Erythroblast (primary cell): ENCODE measurements at regions not wholly inside any gene's neighbourhood (a gene's known extent, or its start where the extent isn't known, plus 50 kb on each side); places are given as distances from the start of the nearest gene placed in this dataset.
"Not testable (repeated sequence)": the region's sequence is repeated elsewhere in the genome, so short reads cannot be mapped to it uniquely, and the experiment has no call there.

ENCODE experiments used
- DNase-seq, 2 experiments: peaks; one replicate each; lab custom pipeline; 2025; lab: John Stamatoyannopoulos, UW
- GATA1 ChIP-seq: IDR thresholded peaks from 2 replicates; pipeline ENCODE4 v1.6.1; 2011; ENCODE audit warnings: low read depth, mild to moderate bottlenecking, control low read depth, low read length, moderate library complexity
- POLR2A ChIP-seq: IDR thresholded peaks from 2 replicates; pipeline ENCODE4 v1.6.1; 2011; ENCODE audit warnings: mild to moderate bottlenecking, low read length

GRCh38 chr4:127293496-127293895 lies 339.3 kb upstream of the INTU start:
- no peak for TF ChIP-seq GATA1
- no peak for TF ChIP-seq POLR2A
- no peak for DNase-seq

GRCh38 chr4:127304356-127304755 lies 328.4 kb upstream of the INTU start:
- no peak for TF ChIP-seq GATA1
- TF ChIP-seq POLR2A: no peak
- DNase-seq: no peak

GRCh38 chr4:127307996-127308395 lies 324.8 kb upstream of the INTU start:
- TF ChIP-seq POLR2A: no peak
- TF ChIP-seq GATA1: no peak
- no peak for DNase-seq

GRCh38 chr4:127309369-127310102 lies 323.2 kb upstream of the INTU start:
- TF ChIP-seq POLR2A (no peak), GATA1 (no peak)
- no peak for DNase-seq

GRCh38 chr4:127311371-127311770 lies 321.4 kb upstream of the INTU start:
- DNase-seq: no peak
- TF ChIP-seq GATA1 (no peak), POLR2A (no peak)

- TF ChIP-seq GATA1: no peak
- no peak for TF ChIP-seq POLR2A
- no peak for DNase-seq
These were observed 320.8 kb upstream of the INTU start for GRCh38 chr4:127311924-127312323.

- DNase-seq: no peak
- no peak for TF ChIP-seq POLR2A
- no peak for TF ChIP-seq GATA1
These were observed 319.0 kb upstream of the INTU start for GRCh38 chr4:127313767-127314166.

- TF ChIP-seq GATA1 (no peak), POLR2A (no peak)
- no peak for DNase-seq
These were observed 305.3 kb upstream of the INTU start for GRCh38 chr4:127327491-127327890.

- TF ChIP-seq POLR2A (no peak), GATA1 (no peak)
- no peak for DNase-seq
These were observed 297.6 kb upstream of the INTU start for GRCh38 chr4:127335073-127335620.

- TF ChIP-seq POLR2A (no peak), GATA1 (no peak)
- no peak for DNase-seq
These were observed 297.0 kb upstream of the INTU start for GRCh38 chr4:127335732-127336131.

GRCh38 chr4:127343123-127343522 lies 289.6 kb upstream of the INTU start:
- not testable (repeated sequence) for DNase-seq

- TF ChIP-seq GATA1: no peak
- no peak for TF ChIP-seq POLR2A
- DNase-seq: no peak
These were observed 288.7 kb upstream of the INTU start for GRCh38 chr4:127344071-127344470.

- DNase-seq: no peak
These were observed 284.8 kb upstream of the INTU start for GRCh38 chr4:127347936-127348335.

GRCh38 chr4:127352220-127353113 lies 280.3 kb upstream of the INTU start:
- DNase-seq: no peak
- TF ChIP-seq POLR2A (no peak), GATA1 (no peak)

More at GRCh38 chr4:127347936-127348335, 284.8 kb upstream of the INTU start:
- TF ChIP-seq GATA1: no peak
- no peak for TF ChIP-seq POLR2A

GRCh38 chr4:127355743-127356142 lies 277.0 kb upstream of the INTU start:
- no peak for DNase-seq
- TF ChIP-seq POLR2A (no peak), GATA1 (no peak)
